ACC112 (cell line): ENCODE measurements at regions not wholly inside any gene's neighbourhood (a gene's known extent, or its start where the extent isn't known, plus 50 kb on each side); places are given as distances from the start of the nearest gene placed in this dataset.

ENCODE experiments used
- H2AFZ ChIP-seq: fragments of 200-600 bp; sonication (generic); one replicate; pipeline ENCODE4 v1.6.0; 2017; ENCODE audit warnings: antibody characterized with exemption, low read length; ENCODE audit not compliant: unreplicated experiment
- H3K27ac ChIP-seq: fragments of 200-600 bp; sonication (generic); 2 replicates; pipeline ENCODE4 v1.5.1; 2014; ENCODE audit warnings: low read depth, mild to moderate bottlenecking, antibody characterized with exemption, low read length, moderate library complexity
- H3K27me3 ChIP-seq: fragments of 200-600 bp; sonication (generic); 2 replicates; pipeline ENCODE4 v1.6.1; 2014; ENCODE audit warnings: mild to moderate bottlenecking, antibody characterized with exemption, low read length, moderate library complexity, mixed read lengths; ENCODE audit not compliant: insufficient read depth
- H3K36me3 ChIP-seq: fragments of 200-600 bp; sonication (generic); 2 replicates; pipeline ENCODE4 v1.6.1; 2016; ENCODE audit warnings: mild to moderate bottlenecking, antibody characterized with exemption, low read length, moderate library complexity, mixed read lengths; ENCODE audit not compliant: insufficient read depth
- H3K4me1 ChIP-seq: fragments of 200-600 bp; sonication (generic); one replicate; pipeline ENCODE4 v1.6.1; 2016; ENCODE audit warnings: low read length, mixed read lengths; ENCODE audit not compliant: insufficient read depth, unreplicated experiment, control insufficient read depth
- H3K4me3 ChIP-seq: fragments of 200-600 bp; sonication (generic); 2 replicates; pipeline ENCODE4 v1.5.1; 2014; ENCODE audit warnings: mild to moderate bottlenecking, low read depth, low read length
- H3K79me2 ChIP-seq: fragments of 200-600 bp; sonication (generic); one replicate; pipeline ENCODE4 v1.6.0; 2016; ENCODE audit warnings: low read length; ENCODE audit not compliant: control insufficient read depth, unreplicated experiment, insufficient read depth

GRCh38 chr10:129275886-129276285, 191.2 kb upstream of the MGMT start:
- no peak overlapping the region for H2AFZ ChIP-seq
- no peak overlapping the region for H3K4me3 ChIP-seq
- no peak overlapping the region for H3K27ac ChIP-seq
- H3K4me1 ChIP-seq: no peaks in the 10 kb centered on the region
- no peaks in the 10 kb centered on the region for H3K27me3 ChIP-seq
- H3K79me2 ChIP-seq: no peaks in the 10 kb centered on the region
- H3K36me3 ChIP-seq: no peaks in the 10 kb centered on the region

GRCh38 chr10:129277084-129277483, 190.0 kb upstream of the MGMT start:
- Histone ChIP-seq H3K36me3 (no peaks in the 10 kb centered on the region), H3K27me3 (no peaks in the 10 kb centered on the region), H3K27ac (no peak overlapping the region), H2AFZ (no peak overlapping the region), H3K79me2 (no peaks in the 10 kb centered on the region), H3K4me1 (no peaks in the 10 kb centered on the region), H3K4me3 (no peak overlapping the region)

- Histone ChIP-seq H3K79me2 (no peaks in the 10 kb centered on the region), H3K27me3 (no peaks in the 10 kb centered on the region), H3K27ac (no peak overlapping the region), H2AFZ (no peak overlapping the region), H3K4me3 (no peak overlapping the region), H3K4me1 (no peaks in the 10 kb centered on the region), H3K36me3 (no peaks in the 10 kb centered on the region)
Observed at GRCh38 chr10:129277841-129278240, 189.2 kb upstream of the MGMT start.

GRCh38 chr10:129278686-129279085, 188.4 kb upstream of the MGMT start:
- H3K27me3 ChIP-seq: no peaks in the 10 kb centered on the region
- H2AFZ ChIP-seq: no peak overlapping the region
- no peaks in the 10 kb centered on the region for H3K79me2 ChIP-seq
- no peak overlapping the region for H3K27ac ChIP-seq
- no peaks in the 10 kb centered on the region for H3K36me3 ChIP-seq
- H3K4me3 ChIP-seq: no peak overlapping the region
- no peaks in the 10 kb centered on the region for H3K4me1 ChIP-seq

- H3K27me3 ChIP-seq: no peaks in the 10 kb centered on the region
- H3K4me3 ChIP-seq: no peak overlapping the region
- no peak overlapping the region for H3K27ac ChIP-seq
- no peaks in the 10 kb centered on the region for H3K79me2 ChIP-seq
- H3K4me1 ChIP-seq: no peaks in the 10 kb centered on the region
- no peak overlapping the region for H2AFZ ChIP-seq
- no peaks in the 10 kb centered on the region for H3K36me3 ChIP-seq
Observed at GRCh38 chr10:129279446-129280154, 187.4 kb upstream of the MGMT start.

- Histone ChIP-seq H3K79me2 (no peaks in the 10 kb centered on the region), H2AFZ (no peak overlapping the region), H3K27ac (no peak overlapping the region), H3K36me3 (no peaks in the 10 kb centered on the region), H3K4me1 (no peaks in the 10 kb centered on the region), H3K27me3 (no peaks in the 10 kb centered on the region), H3K4me3 (no peak overlapping the region)
Observed at GRCh38 chr10:129280155-129280502, 186.9 kb upstream of the MGMT start.

- no peaks in the 10 kb centered on the region for H3K79me2 ChIP-seq
- H3K27me3 ChIP-seq: no peaks in the 10 kb centered on the region
- no peaks in the 10 kb centered on the region for H3K36me3 ChIP-seq
Observed at GRCh38 chr10:129280908-129281586, 186.0 kb upstream of the MGMT start.

GRCh38 chr10:129285459-129285858, 181.6 kb upstream of the MGMT start:
- no peak overlapping the region for H3K4me3 ChIP-seq

More at GRCh38 chr10:129280908-129281586, 186.0 kb upstream of the MGMT start:
- Histone ChIP-seq H2AFZ (no peak overlapping the region), H3K4me1 (no peaks in the 10 kb centered on the region), H3K27ac (no peak overlapping the region), H3K4me3 (no peak overlapping the region)

GRCh38 chr10:129288999-129289584, 177.9 kb upstream of the MGMT start:
- Histone ChIP-seq H3K79me2 (no peaks in the 10 kb centered on the region), H2AFZ (no peak overlapping the region), H3K27me3 (no peaks in the 10 kb centered on the region), H3K36me3 (no peaks in the 10 kb centered on the region), H3K4me3 (no peak overlapping the region), H3K4me1 (no peaks in the 10 kb centered on the region), H3K27ac (no peak overlapping the region)

More at GRCh38 chr10:129285459-129285858, 181.6 kb upstream of the MGMT start:
- Histone ChIP-seq H3K36me3 (no peaks in the 10 kb centered on the region), H3K27me3 (no peaks in the 10 kb centered on the region), H3K79me2 (no peaks in the 10 kb centered on the region), H3K4me1 (no peaks in the 10 kb centered on the region), H3K27ac (no peak overlapping the region), H2AFZ (no peak overlapping the region)

GRCh38 chr10:129293991-129294700, 172.9 kb upstream of the MGMT start:
- no peaks in the 10 kb centered on the region for H3K36me3 ChIP-seq
- no peaks in the 10 kb centered on the region for H3K27me3 ChIP-seq
- H3K4me1 ChIP-seq: no peaks in the 10 kb centered on the region
- no peak overlapping the region for H3K27ac ChIP-seq
- H2AFZ ChIP-seq: no peak overlapping the region
- no peaks in the 10 kb centered on the region for H3K79me2 ChIP-seq
- no peak overlapping the region for H3K4me3 ChIP-seq
